ENCODE measurements at regions not wholly inside any gene's neighbourhood (a gene's known extent, or its start where the extent isn't known, plus 50 kb on each side); places are given as distances from the start of the nearest gene placed in this dataset.

DNA sequence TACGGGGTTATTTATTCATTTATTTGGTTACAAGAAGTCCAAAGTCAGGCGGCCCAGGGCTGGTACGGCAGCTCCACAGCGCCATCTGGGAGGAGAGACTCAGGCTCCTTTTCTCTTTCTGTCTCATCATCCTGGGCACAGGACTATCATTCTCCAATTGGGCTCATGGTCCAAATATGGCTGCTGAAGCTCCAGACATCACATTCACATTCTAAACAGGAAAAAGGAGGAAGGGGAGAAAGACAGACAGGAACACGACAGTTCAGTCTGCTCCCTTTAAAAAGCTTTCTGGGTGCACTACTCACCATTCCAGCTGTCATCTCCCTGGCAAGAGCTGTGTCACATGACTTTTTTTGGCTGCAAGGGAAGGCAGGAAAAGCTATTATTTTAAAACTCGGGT, 74.4 kb upstream of the PDZD8 start:
- H3K9ac ChIP-seq (ENCODE audit: insufficient read length, low read depth): no peak overlapping the region
- no peaks in the 10 kb centered on the region for H3K27me3 ChIP-seq (ENCODE audit: insufficient read depth, insufficient read length)
- H3K4me3 ChIP-seq (ENCODE audit: insufficient read length, low read depth): no peak overlapping the region
- H3K9me3 ChIP-seq (ENCODE audit: insufficient read depth, low read length): peaks cover 43% of the 10 kb centered on the region
- H3K36me3 ChIP-seq (ENCODE audit: insufficient read depth, insufficient read length, low read length): no peaks in the 10 kb centered on the region
- no peaks in the 10 kb centered on the region for H3K4me1 ChIP-seq (ENCODE audit: insufficient read depth, insufficient read length)
- TF ChIP-seq SUZ12 (IDR thresholded peaks at IDR 0.05; ENCODE audit: extremely low read depth, insufficient read depth, insufficient read length): no peak
- TF ChIP-seq ZNF274 (IDR thresholded peaks at IDR 0.05; ENCODE audit: low read depth, low read length): no peak
- no peak for TF ChIP-seq YY1 (IDR thresholded peaks at IDR 0.05; ENCODE audit: insufficient read depth, insufficient read length)
- DNase-seq (ENCODE audit: low read depth, low spot score): no peak

- TF ChIP-seq SUZ12 (IDR thresholded peaks at IDR 0.05; ENCODE audit: extremely low read depth, insufficient read depth, insufficient read length) (no peak), ZNF274 (IDR thresholded peaks at IDR 0.05; ENCODE audit: low read depth, low read length) (no peak), YY1 (IDR thresholded peaks at IDR 0.05; ENCODE audit: insufficient read depth, insufficient read length) (no peak)
- DNase-seq (ENCODE audit: low read depth, low spot score): no peak
- no peaks in the 10 kb centered on the region for H3K27me3 ChIP-seq (ENCODE audit: insufficient read depth, insufficient read length)
These were observed 73.6 kb upstream of the PDZD8 start for GRCh38 chr10:117448802-117449201.

GRCh38 chr10:117445992-117446391, 70.8 kb upstream of the PDZD8 start:
- Histone ChIP-seq H3K9me3 (ENCODE audit: insufficient read depth, low read length) (peaks cover 43% of the 10 kb centered on the region), H3K4me3 (ENCODE audit: insufficient read length, low read depth) (no peak overlapping the region), H3K27me3 (ENCODE audit: insufficient read depth, insufficient read length) (no peaks in the 10 kb centered on the region), H3K36me3 (ENCODE audit: insufficient read depth, insufficient read length, low read length) (no peaks in the 10 kb centered on the region), H3K4me1 (ENCODE audit: insufficient read depth, insufficient read length) (no peaks in the 10 kb centered on the region), H3K9ac (ENCODE audit: insufficient read length, low read depth) (no peak overlapping the region)
- no peak for DNase-seq (ENCODE audit: low read depth, low spot score)
- TF ChIP-seq SUZ12 (IDR thresholded peaks at IDR 0.05; ENCODE audit: extremely low read depth, insufficient read depth, insufficient read length) (no peak), ZNF274 (IDR thresholded peaks at IDR 0.05; ENCODE audit: low read depth, low read length) (no peak), YY1 (IDR thresholded peaks at IDR 0.05; ENCODE audit: insufficient read depth, insufficient read length) (no peak)

More at GRCh38 chr10:117448802-117449201, 73.6 kb upstream of the PDZD8 start:
- Histone ChIP-seq H3K36me3 (ENCODE audit: insufficient read depth, insufficient read length, low read length) (no peaks in the 10 kb centered on the region), H3K4me1 (ENCODE audit: insufficient read depth, insufficient read length) (no peaks in the 10 kb centered on the region), H3K9me3 (ENCODE audit: insufficient read depth, low read length) (peaks cover 49% of the 10 kb centered on the region), H3K4me3 (ENCODE audit: insufficient read length, low read depth) (no peak overlapping the region), H3K9ac (ENCODE audit: insufficient read length, low read depth) (no peak overlapping the region)

DNA sequence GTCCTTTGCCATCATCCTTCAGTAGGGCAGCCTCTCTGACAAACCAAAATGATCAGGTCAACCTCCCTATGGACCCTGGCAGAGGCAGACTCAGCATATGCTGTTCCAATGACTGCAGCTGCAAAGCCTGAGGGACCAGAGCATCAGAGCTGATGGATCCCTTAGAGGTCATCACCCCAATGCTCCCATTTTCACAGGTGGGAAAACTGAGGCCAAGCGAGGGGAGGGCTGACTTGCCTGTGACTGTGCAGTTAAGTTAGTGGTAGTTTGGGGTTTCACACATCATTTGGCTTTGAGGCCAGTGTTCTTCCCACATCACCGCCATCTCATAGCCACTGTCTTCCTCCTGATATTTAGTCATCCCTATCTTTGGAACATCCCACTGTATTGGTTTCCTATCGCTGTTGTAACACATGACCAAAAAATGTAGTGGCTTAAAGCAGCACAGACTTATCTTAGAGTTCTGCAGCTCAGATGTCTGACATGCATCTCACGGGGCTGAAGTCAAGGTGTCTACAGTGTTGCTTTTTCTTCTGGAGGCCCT, 69.3 kb upstream of the PDZD8 start:
- no peaks in the 10 kb centered on the region for H3K36me3 ChIP-seq (ENCODE audit: insufficient read depth, insufficient read length, low read length)
- peaks cover 43% of the 10 kb centered on the region for H3K9me3 ChIP-seq (ENCODE audit: insufficient read depth, low read length)
- H3K27me3 ChIP-seq (ENCODE audit: insufficient read depth, insufficient read length): no peaks in the 10 kb centered on the region
- no peak for DNase-seq (ENCODE audit: low read depth, low spot score)
- no peak overlapping the region for H3K4me3 ChIP-seq (ENCODE audit: insufficient read length, low read depth)
- no peak overlapping the region for H3K9ac ChIP-seq (ENCODE audit: insufficient read length, low read depth)
- no peak for TF ChIP-seq ZNF274 (IDR thresholded peaks at IDR 0.05; ENCODE audit: low read depth, low read length)
- TF ChIP-seq SUZ12 (IDR thresholded peaks at IDR 0.05; ENCODE audit: extremely low read depth, insufficient read depth, insufficient read length): no peak
- no peak for TF ChIP-seq YY1 (IDR thresholded peaks at IDR 0.05; ENCODE audit: insufficient read depth, insufficient read length)
- H3K4me1 ChIP-seq (ENCODE audit: insufficient read depth, insufficient read length): no peaks in the 10 kb centered on the region

DNA sequence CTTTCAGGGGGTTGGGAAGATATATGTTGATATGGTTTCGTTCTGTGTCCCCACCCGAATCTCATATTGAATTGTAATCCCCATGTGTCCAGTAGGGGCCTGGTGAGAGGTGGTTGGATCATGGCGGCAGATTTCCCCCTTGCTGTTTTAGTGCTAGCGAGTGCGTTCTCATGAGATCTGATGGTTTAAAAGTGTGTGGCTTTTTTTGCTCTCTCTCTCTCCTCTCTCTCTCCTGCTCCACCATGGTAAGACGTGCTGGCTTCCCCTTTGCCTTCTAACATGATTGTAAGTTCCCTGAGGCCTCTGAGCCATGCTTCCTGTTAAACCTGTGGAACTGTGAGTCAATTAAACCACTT, 68.4 kb upstream of the PDZD8 start:
- DNase-seq (ENCODE audit: low read depth, low spot score): no peak

DNA sequence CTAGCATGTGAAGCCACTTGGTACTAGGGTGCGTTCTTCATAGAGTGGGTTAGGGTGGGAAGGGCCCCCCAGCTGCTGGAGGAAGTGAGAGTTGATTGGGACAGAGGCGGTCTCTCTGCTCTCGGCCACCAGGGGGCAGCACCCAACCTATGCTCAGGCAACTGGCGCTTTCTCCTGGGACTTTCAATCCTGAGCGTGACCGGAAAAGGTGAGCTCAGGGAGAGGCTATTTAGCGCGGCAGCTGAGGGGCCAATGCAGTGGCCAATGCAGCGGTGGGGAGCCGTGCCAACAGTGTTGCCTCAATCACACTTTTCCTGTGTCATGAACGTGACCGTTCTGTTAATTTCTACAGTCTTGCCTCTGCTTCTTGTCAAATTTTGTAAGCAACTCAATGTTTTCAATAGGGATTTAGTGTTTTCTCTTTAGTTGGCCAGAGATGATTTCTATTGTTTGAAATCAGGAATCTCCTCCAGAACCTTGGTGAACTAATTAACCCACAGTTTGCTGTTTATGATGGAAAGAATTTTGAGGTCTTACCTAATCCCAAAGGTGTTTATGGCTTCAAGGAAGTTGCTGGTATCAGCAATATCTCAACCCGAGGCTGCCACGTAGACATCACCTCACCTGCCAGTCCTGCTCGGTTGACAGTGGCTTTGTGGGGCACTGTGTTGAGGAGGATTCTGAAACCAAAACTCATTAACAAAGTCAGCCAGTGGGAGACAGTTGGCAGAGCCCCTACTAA, 67.9 kb upstream of the PDZD8 start:
- H3K9ac ChIP-seq (ENCODE audit: insufficient read length, low read depth): no peak overlapping the region
- no peaks in the 10 kb centered on the region for H3K36me3 ChIP-seq (ENCODE audit: insufficient read depth, insufficient read length, low read length)
- peak; percentile 46 for DNase-seq (ENCODE audit: low read depth, low spot score)
- H3K27me3 ChIP-seq (ENCODE audit: insufficient read depth, insufficient read length): no peaks in the 10 kb centered on the region
- H3K4me3 ChIP-seq (ENCODE audit: insufficient read length, low read depth): no peak overlapping the region
- TF ChIP-seq ZNF274 (IDR thresholded peaks at IDR 0.05; ENCODE audit: low read depth, low read length): no peak
- no peak for TF ChIP-seq SUZ12 (IDR thresholded peaks at IDR 0.05; ENCODE audit: extremely low read depth, insufficient read depth, insufficient read length)
- no peak for TF ChIP-seq YY1 (IDR thresholded peaks at IDR 0.05; ENCODE audit: insufficient read depth, insufficient read length)
- no peaks in the 10 kb centered on the region for H3K4me1 ChIP-seq (ENCODE audit: insufficient read depth, insufficient read length)
- peaks cover 43% of the 10 kb centered on the region for H3K9me3 ChIP-seq (ENCODE audit: insufficient read depth, low read length)

More for the DNA sequence above, 68.4 kb upstream of the PDZD8 start:
- peaks cover 43% of the 10 kb centered on the region for H3K9me3 ChIP-seq (ENCODE audit: insufficient read depth, low read length)
- no peaks in the 10 kb centered on the region for H3K36me3 ChIP-seq (ENCODE audit: insufficient read depth, insufficient read length, low read length)
- H3K9ac ChIP-seq (ENCODE audit: insufficient read length, low read depth): no peak overlapping the region
- H3K4me3 ChIP-seq (ENCODE audit: insufficient read length, low read depth): no peak overlapping the region
- H3K27me3 ChIP-seq (ENCODE audit: insufficient read depth, insufficient read length): no peaks in the 10 kb centered on the region
- H3K4me1 ChIP-seq (ENCODE audit: insufficient read depth, insufficient read length): no peaks in the 10 kb centered on the region
- TF ChIP-seq YY1 (IDR thresholded peaks at IDR 0.05; ENCODE audit: insufficient read depth, insufficient read length): no peak
- TF ChIP-seq SUZ12 (IDR thresholded peaks at IDR 0.05; ENCODE audit: extremely low read depth, insufficient read depth, insufficient read length): no peak
- TF ChIP-seq ZNF274 (IDR thresholded peaks at IDR 0.05; ENCODE audit: low read depth, low read length): no peak

- Histone ChIP-seq H3K4me1 (ENCODE audit: insufficient read depth, insufficient read length) (no peaks in the 10 kb centered on the region), H3K36me3 (ENCODE audit: insufficient read depth, insufficient read length, low read length) (no peaks in the 10 kb centered on the region), H3K9me3 (ENCODE audit: insufficient read depth, low read length) (peaks cover 39% of the 10 kb centered on the region), H3K4me3 (ENCODE audit: insufficient read length, low read depth) (no peak overlapping the region), H3K27me3 (ENCODE audit: insufficient read depth, insufficient read length) (no peaks in the 10 kb centered on the region), H3K9ac (ENCODE audit: insufficient read length, low read depth) (no peak overlapping the region)
- TF ChIP-seq YY1 (IDR thresholded peaks at IDR 0.05; ENCODE audit: insufficient read depth, insufficient read length): no peak
- no peak for TF ChIP-seq SUZ12 (IDR thresholded peaks at IDR 0.05; ENCODE audit: extremely low read depth, insufficient read depth, insufficient read length)
- no peak for TF ChIP-seq ZNF274 (IDR thresholded peaks at IDR 0.05; ENCODE audit: low read depth, low read length)
- no peak for DNase-seq (ENCODE audit: low read depth, low spot score)
These were observed 67.3 kb upstream of the PDZD8 start for GRCh38 chr10:117442521-117442920.
